ENCODE measurements at regions not wholly inside any gene's neighbourhood (a gene's known extent, or its start where the extent isn't known, plus 50 kb on each side); places are given as distances from the start of the nearest gene placed in this dataset.
"Not testable (repeated sequence)": the region's sequence is repeated elsewhere in the genome, so short reads cannot be mapped to it uniquely, and the experiment has no call there.

- DNase-seq (ENCODE audit: low read depth), result no peak
These were observed 1784.7 kb downstream of the LRRC4C start for GRCh38 chr11:39674761-39675160.

DNA sequence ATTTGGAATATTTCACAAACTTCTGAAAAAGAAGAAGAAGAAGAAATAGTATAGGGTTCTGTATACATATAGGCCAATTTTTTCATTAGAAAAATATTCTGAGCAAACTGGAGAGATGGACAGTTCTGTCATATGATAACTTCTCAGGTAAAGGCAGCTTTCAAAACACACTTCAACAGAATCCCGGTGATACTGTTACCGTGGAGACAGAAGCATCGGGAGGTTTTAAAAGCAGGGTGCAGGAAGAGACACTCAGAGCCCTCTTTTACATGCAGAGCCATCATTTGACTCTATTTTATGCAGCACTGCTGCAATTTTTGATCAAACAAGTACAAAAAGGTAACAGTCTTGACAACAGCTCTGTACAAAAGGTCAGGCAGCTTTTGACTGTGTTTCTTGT is 1785.4 kb downstream of the LRRC4C start:
- no peak for DNase-seq (ENCODE audit: low read depth)

DNA sequence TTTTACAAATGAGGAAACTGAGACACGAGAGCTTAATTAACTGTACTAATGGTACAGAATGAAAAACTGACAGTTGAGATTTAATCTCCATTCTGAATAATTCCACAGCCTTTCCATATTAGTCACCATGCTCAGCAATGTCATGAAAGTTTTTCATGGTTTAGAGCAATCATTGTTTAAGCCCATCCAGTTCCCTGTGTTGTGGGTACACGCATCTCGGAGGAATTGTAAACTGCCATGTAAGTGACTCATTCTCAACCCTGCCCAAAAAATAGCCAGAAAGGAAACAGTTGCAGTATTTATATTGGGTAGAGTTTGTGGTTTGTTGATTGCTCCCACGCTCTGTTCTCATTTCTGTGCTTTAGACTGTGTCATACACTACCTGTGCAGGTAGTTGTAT is 1790.8 kb downstream of the LRRC4C start:
- DNase-seq (ENCODE audit: low read depth), result peak; percentile 21

DNA sequence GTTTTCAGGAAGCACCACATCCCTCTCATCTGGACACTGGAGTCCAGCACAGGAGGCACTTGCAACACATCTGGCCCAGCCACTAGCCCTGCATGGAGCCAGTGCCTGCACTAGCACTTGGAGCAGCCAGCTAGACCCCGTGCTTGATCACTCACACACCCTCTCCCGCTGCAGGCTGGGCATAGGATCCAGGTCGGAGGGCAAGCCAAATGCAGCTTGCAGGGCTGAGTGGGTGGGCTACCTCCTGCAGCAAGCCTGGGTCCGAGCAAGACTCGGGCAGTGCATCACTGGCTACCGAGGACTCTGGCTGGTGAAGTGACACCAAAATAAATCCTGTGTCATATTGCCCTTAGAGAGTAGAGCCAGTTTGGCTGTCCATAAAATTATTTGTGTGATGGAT is 1795.4 kb downstream of the LRRC4C start:
- no peak for DNase-seq (ENCODE audit: low read depth)

DNA sequence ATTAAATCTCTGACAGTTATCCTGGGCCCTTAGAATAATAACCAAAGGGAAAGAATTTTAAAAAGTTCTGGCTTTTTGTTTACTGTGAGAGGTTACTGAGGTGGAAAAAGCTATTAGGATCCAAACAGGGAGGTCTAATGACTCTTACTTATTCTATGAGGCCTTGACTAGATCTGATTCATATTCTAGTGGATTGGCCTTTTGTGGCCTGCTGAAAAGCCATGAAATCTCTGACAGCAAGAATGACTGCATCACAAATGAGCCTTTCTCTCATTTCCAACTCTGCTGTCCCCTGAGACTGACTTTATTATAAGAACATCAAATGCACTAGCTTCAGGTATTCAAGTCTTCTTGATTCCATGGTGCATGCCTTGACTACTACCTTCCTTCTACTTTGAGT is 1797.6 kb downstream of the LRRC4C start:
- DNase-seq (ENCODE audit: low read depth), result no peak

DNA sequence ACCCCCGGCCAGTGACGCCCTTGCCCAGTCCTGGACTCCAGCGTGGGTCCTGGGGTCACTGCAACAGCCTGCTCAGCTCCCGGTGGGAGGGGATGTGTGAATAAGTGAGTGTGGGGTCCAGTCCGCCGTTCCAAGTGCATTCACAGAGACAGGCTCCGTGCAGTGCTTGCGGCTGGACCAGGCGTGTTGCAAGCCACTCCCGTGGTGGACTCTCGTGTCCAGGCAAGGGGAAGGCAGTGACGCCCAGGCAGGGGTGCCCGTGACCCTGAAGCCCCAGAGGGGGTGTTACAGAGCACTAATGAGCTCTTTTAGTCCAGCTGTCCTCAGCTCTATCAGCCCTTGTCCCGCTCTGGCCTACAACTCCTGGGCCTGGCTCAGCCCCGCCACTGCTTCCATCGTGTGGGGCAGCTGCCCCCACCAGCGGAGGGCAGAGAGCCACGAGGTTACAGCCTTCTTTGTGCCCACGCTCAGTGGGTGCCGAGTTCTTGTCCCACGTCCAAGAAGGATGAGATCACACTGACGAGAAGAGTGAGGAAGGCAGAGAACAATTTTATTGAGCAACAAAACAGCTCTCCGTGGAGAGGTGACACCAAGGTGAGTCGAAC is 1807.5 kb downstream of the LRRC4C start:
- DNase-seq (ENCODE audit: low read depth), result no peak

GRCh38 chr11:39641751-39642150 is 1817.7 kb downstream of the LRRC4C start:
- DNase-seq (ENCODE audit: low read depth), result no peak

- no peak for DNase-seq (ENCODE audit: low read depth)
These were observed 1829.1 kb downstream of the LRRC4C start for GRCh38 chr11:39630365-39630764.

GRCh38 chr11:39628311-39628710 is 1831.1 kb downstream of the LRRC4C start:
- no peak for DNase-seq (ENCODE audit: low read depth)

DNA sequence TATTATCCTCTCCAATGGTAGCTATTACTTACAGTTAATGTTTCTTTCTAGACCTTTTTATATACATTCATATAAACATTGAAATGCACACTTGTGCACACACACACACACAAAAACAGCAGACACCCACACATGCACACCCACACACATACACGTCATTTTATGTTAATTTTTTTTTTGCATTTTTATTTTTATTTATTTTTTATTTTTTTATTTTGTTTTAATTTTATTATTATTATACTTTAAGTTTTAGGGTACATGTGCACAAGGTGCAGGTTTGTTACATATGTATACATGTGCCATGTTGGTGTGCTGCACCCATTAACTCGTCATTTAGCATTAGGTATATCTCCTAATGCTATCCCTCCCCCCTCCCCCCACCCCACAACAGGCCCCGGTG is 1839.1 kb downstream of the LRRC4C start:
- not testable (repeated sequence) for DNase-seq (ENCODE audit: low read depth)

- no peak for DNase-seq (ENCODE audit: low read depth)
These were observed 1841.5 kb downstream of the LRRC4C start for GRCh38 chr11:39617971-39618370.

GRCh38 chr11:39589391-39589790 is 1870.1 kb downstream of the LRRC4C start:
- DNase-seq (ENCODE audit: low read depth), result no peak

- no peak for DNase-seq (ENCODE audit: low read depth)
These were observed 1873.4 kb downstream of the LRRC4C start for GRCh38 chr11:39586036-39586435.

DNA sequence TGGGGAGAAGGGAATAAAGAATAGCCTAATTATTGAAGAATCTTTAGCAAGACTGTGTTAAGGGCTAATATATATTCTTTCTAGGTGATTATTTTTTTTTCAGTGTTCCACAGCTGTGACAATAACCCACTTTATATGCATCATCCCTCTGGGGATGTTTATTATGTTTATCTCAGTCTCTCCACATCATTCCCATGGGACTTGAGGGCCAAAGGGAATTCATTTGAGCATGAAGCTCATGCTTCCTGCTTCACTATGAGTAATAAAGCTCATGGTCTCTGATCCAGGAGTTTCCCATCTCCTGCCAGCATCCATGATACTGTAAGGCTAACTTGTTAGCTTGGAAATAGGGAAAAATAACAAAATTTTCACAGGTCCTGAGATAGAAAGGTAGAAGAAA is 1888.4 kb downstream of the LRRC4C start:
- DNase-seq (ENCODE audit: low read depth), result no peak

GRCh38 chr11:39570526-39570925 is 1888.9 kb downstream of the LRRC4C start:
- DNase-seq (ENCODE audit: low read depth), result no peak

DNA sequence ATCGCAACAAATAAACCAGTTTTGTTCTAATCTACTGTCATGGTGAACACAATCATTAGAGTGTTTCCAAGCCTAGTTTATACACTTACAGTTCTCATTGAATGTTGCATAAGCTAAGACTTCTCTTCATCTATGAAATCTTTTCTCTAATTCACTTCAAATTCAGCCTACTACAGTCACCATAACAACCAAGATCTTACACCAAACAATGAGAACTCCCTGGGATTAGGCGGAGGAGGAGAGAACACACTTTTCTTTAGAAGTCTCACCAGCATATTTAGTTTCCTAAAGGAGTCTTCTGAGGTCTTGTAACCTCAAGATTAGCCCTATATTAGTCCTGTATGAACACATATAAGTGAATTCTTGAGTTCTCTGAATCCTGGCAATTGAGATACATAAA is 1889.7 kb downstream of the LRRC4C start:
- DNase-seq (ENCODE audit: low read depth), result no peak

DNA sequence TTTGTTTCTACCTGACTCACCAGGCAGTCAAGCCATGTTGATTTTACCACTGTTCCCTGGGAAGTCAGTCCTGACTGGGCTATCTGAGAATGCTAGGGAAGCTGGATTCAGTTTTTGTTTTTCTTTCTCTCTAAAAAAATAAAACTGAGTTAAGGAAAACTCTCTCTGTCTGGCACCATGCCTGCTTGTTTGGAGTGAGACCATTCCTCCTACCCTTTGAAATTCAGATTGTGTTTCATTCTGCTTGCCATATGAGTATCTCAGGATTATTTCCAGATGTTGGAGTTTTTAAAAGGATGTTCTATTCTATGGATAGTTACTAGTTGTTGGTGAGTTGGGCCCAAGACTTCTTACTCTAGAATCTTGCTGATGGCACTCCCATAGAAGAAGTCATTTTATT is 1917.0 kb downstream of the LRRC4C start:
- no peak for DNase-seq (ENCODE audit: low read depth)

DNA sequence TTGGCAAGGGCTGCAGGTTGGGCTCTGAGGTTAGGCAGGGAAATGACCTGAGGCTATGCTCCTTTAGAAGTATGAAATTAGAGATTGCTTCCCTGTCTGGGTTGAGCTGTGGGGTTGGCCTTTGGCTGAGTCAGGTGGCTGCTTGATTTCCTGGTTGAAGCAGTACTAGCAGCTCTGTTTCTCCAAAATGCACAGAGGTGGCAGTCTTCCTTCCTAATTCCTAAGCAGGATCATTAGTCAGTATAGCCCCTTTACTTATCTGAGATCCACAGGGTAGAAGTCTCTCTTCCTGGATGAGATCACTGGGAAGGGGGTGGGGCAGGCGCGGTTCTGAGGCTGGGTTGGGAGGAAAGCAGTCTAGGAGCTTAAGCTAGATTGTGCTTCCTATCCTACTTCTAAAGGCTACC is 1917.5 kb downstream of the LRRC4C start:
- DNase-seq (ENCODE audit: low read depth), result no peak

DNA sequence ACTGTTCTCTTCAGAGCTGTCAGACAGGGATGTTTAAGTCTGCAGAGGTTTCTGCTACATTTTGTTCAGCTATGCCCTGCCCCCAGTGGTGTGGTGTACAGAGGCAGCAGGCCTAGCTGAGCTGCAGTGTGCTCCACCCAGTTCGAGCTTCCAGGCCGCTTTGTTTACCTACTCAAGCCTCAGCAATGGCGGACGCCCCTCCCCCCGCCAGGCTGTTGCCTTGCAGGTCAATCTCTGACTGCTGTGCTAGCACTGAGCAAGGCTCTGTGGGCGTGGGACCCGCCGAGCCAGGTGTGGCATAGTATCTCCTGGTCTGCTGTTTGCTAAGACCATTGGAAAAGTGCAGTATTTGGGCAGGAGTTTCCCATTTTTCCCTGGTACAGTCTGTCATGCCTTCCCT is 1923.1 kb downstream of the LRRC4C start:
- DNase-seq (ENCODE audit: low read depth), result not testable (repeated sequence)
